Neural progenitor cell (in vitro differentiated cells): ENCODE measurements at regions not wholly inside any gene's neighbourhood (a gene's known extent, or its start where the extent isn't known, plus 50 kb on each side); places are given as distances from the start of the nearest gene placed in this dataset.

ENCODE experiments used
- CTCF ChIP-seq: fragments of 200-600 bp; sonication (generic); IDR thresholded peaks from 2 replicates; pipeline ENCODE4 v1.5.1; 2017; ENCODE audit warnings: antibody characterized with exemption, mild to moderate bottlenecking
- EZH2 ChIP-seq: fragments of 200-600 bp; sonication (generic); IDR thresholded peaks from 2 replicates; pipeline ENCODE4 v1.6.1; 2017; ENCODE audit warnings: antibody characterized with exemption, mild to moderate bottlenecking, moderate library complexity
- EZH2phosphoT487 ChIP-seq: fragments of 200-600 bp; sonication (generic); IDR thresholded peaks from 2 replicates; pipeline ENCODE4 v1.6.1; 2017; ENCODE audit warnings: antibody characterized with exemption

- TF ChIP-seq CTCF (no peak), EZH2 (no peak), EZH2phosphoT487 (no peak)
Measured at GRCh38 chr10:106076496-106076895, 1088.0 kb downstream of the SORCS1 start.
